K562 (cell line): ENCODE measurements at regions not wholly inside any gene's neighbourhood (a gene's known extent, or its start where the extent isn't known, plus 50 kb on each side); places are given as distances from the start of the nearest gene placed in this dataset.

Source experiments
- ATAC-seq: fragments of 200-7000 bp; cut with Tn5 transposase; 3 replicates; pipeline ENCODE4 v1.9.1; 2020; ENCODE audit warnings: moderate library complexity
- BruUV-seq: library from RNA; stranded (reverse); fragments of 400-500 nt; replicated peaks from 2 replicates; lab custom pipeline; 2021; lab: Mats Ljungman, UMichigan
- CTCF ChIA-PET: fragments of 300-600 bp; formaldehyde crosslinking; extraction: SDS; loops from one replicate; lab custom pipeline; 2021; ENCODE audit warnings: low intra/inter-chr PET ratio; lab: Yijun Ruan, JAX
- POLR2A ChIA-PET: fragments of 300-600, 350-650 bp; sonication (Branson Sonifier 250); formaldehyde crosslinking; extraction: SDS; loops from one replicate; lab custom pipeline; 2021; ENCODE audit warnings: antibody characterized with exemption, inconsistent platforms; lab: Yijun Ruan, JAX
- DNase-seq, 4 experiments: peaks; one replicate each; pipeline versions ENCODE4 v3.0.0 to v3.0.0-alpha.2; 2011 to 2018; ENCODE audit warnings: low spot score in 3 of 4, mixed read lengths in 3 of 4; ENCODE audit errors: extremely low read depth in 1 of 4
- FAIRE-seq: peaks from 2 replicates; lab custom pipeline; 2011; peaks lifted over from hg19 to GRCh38; lab: Jason Lieb, UNC
- H2AFZ ChIP-seq: 2 replicates; pipeline ENCODE4 v1.6.0; 2011; ENCODE audit warnings: low read depth, low read length, control low read depth, inconsistent platforms
- H3K27ac ChIP-seq: fragments of 200-600 bp; 3 replicates; pipeline ENCODE4 v1.8.0; 2011; ENCODE audit warnings: low read depth, mild to moderate bottlenecking, control low read depth, inconsistent platforms, low read length, moderate library complexity, mixed read lengths; ENCODE audit errors: extremely low read depth
- H3K27me3 ChIP-seq, 2 experiments: fragments of 300-600 bp in 1 of 2; 2 replicates in 1 of 2; 3 replicates in 1 of 2; pipeline versions ENCODE4 v1.6.0 to v1.8.0; 2011; ENCODE audit warnings: inconsistent platforms in 2 of 2, low read length in 2 of 2, mild to moderate bottlenecking in 1 of 2, mixed read lengths in 1 of 2, moderate library complexity in 1 of 2; ENCODE audit not compliant: control insufficient read depth in 2 of 2, insufficient read depth in 2 of 2
- H3K36me3 ChIP-seq: fragments of 300-600 bp; 3 replicates; pipeline ENCODE4 v1.8.0; 2011; ENCODE audit warnings: mild to moderate bottlenecking, low read length, inconsistent platforms; ENCODE audit not compliant: control insufficient read depth, insufficient read depth
- H3K4me1 ChIP-seq, 2 experiments: fragments of 200-600 bp in 1 of 2; replicated peaks in 1 of 2; 2 replicates in 1 of 2; 3 replicates in 1 of 2; pipeline versions ENCODE4 v1.5.1 to v1.8.0; 2011; ENCODE audit warnings: inconsistent platforms in 2 of 2, low read length in 2 of 2, mild to moderate bottlenecking in 1 of 2, mixed read lengths in 1 of 2, moderate library complexity in 1 of 2; ENCODE audit not compliant: control insufficient read depth in 2 of 2, insufficient read depth in 2 of 2
- H3K4me2 ChIP-seq: 2 replicates; pipeline ENCODE4 v1.6.1; 2011; ENCODE audit warnings: low read length, control low read depth, inconsistent platforms, mixed read lengths; ENCODE audit not compliant: insufficient read depth
- H3K4me3 ChIP-seq: fragments of 200-600 bp; sonication (generic), shearing (Covaris generic); 2 replicates; pipeline ENCODE4 v1.5.1; 2016; ENCODE audit warnings: control low read depth, inconsistent platforms
- H3K79me2 ChIP-seq: fragments of 200-600 bp; 3 replicates; pipeline ENCODE4 v1.8.0; 2011; ENCODE audit warnings: low read length, inconsistent platforms; ENCODE audit not compliant: control insufficient read depth, insufficient read depth
- H3K9ac ChIP-seq, 2 experiments: 2 replicates each; pipeline versions ENCODE4 v1.6.0 to v1.6.1; 2011; ENCODE audit warnings: low read depth in 2 of 2, low read length in 2 of 2, control low read depth in 1 of 2, inconsistent platforms in 1 of 2, mild to moderate bottlenecking in 1 of 2, mixed read lengths in 1 of 2; ENCODE audit not compliant: insufficient read depth in 1 of 2
- H3K9me1 ChIP-seq: one replicate; pipeline ENCODE4 v1.6.0; 2011; ENCODE audit warnings: inconsistent platforms, mild to moderate bottlenecking, low read length, moderate library complexity; ENCODE audit not compliant: control insufficient read depth, insufficient read depth
- H3K9me3 ChIP-seq: replicated peaks from 2 replicates; pipeline ENCODE4 v1.5.1; 2011; ENCODE audit warnings: low read depth, low read length, inconsistent platforms; ENCODE audit not compliant: control insufficient read depth, insufficient read depth
- H4K20me1 ChIP-seq: replicated peaks from 2 replicates; pipeline ENCODE4 v1.6.1; 2011; ENCODE audit warnings: low read length, inconsistent platforms, mixed read lengths; ENCODE audit not compliant: control insufficient read depth, insufficient read depth
- BRD4 ChIP-seq: fragments of 200-600 bp; sonication (generic); IDR thresholded peaks from 2 replicates; pipeline ENCODE4 v1.6.1; 2017; ENCODE audit warnings: inconsistent platforms
- BRD9 ChIP-seq: fragments of 450-650 bp; IDR thresholded peaks from 2 replicates; pipeline ENCODE4 v1.6.1; 2018; ENCODE audit warnings: low read depth; ENCODE audit not compliant: partially characterized antibody
- ETS1 ChIP-seq: conservative IDR thresholded peaks from 2 replicates; pipeline ENCODE4 v1.6.1; 2011; ENCODE audit warnings: low read depth, mild to moderate bottlenecking, low read length; ENCODE audit not compliant: control insufficient read depth
- ZFP1 ChIP-seq: fragments of 450-650 bp; formaldehyde crosslinking; IDR thresholded peaks from 2 replicates; pipeline ENCODE4 v1.4.0; 2020; ENCODE audit warnings: mild to moderate bottlenecking, mixed read lengths
- ZNF518B ChIP-seq: fragments of 250-450 bp; sonication (Bioruptor Pico); IDR thresholded peaks from 2 replicates; pipeline ENCODE4 v1.5.0; 2021; ENCODE audit warnings: mild to moderate bottlenecking, moderate library complexity
- ZNF764 ChIP-seq: fragments of 250-450 bp; sonication (Bioruptor Pico); IDR thresholded peaks from 2 replicates; pipeline ENCODE4 v1.4.0; 2020; ENCODE audit warnings: low read depth, mild to moderate bottlenecking, moderate library complexity
- WGBS: fragments of 100-300 bp; shearing (Covaris generic); methylation state at CpG from one replicate; pipeline ENCODE4 v1.1.6; 2016; ENCODE audit warnings: low coverage, mixed read lengths; ENCODE audit not compliant: insufficient coverage; ENCODE audit errors: missing lambda C conversion rate; 5-methylcytosine and 5-hydroxymethylcytosine counted together
- in situ Hi-C: fragments of 300-500 bp; cut with MboI; formaldehyde crosslinking; loops from 4 replicates; pipeline ENCODE4 v1.15.0; 2018; ENCODE audit warnings: inconsistent platforms, mixed read lengths
- intact Hi-C: fragments of 100-400 bp; cut with micrococcal nuclease; formaldehyde crosslinking; loops from 2 replicates; pipeline ENCODE4 v1.14.2; 2022

GRCh38 chr2:793236-793635, 116.0 kb upstream of the TMEM18 start:
- no TSS peak for BruUV-seq
- H3K79me2 ChIP-seq: no peaks in the 10 kb centered on the region
- H3K9me3 ChIP-seq: no peaks in the 10 kb centered on the region
- no peaks in the 10 kb centered on the region for H3K36me3 ChIP-seq
- H3K27ac ChIP-seq: no peak overlapping the region
- DNase-seq (no peak), ATAC-seq (no peak)
- intact Hi-C loops: no loop called here
- in situ Hi-C loops: no loop called here
- H3K4me1 ChIP-seq: peaks cover 0 to 7% of the 10 kb centered on the region in 2 experiments; a peak in 2 of 5 replicates
- H3K4me3 ChIP-seq: no peak overlapping the region
- H3K9ac ChIP-seq: no peak overlapping the region
- ChIA-PET POLR2A (interaction anchor here (0.6 to 0.8 kb wide), 3 partner anchors 9 to 1909 kb away, joined by 3 read pairs; no protein-coding TSS in a partner anchor), CTCF (no interaction called here)
- H4K20me1 ChIP-seq: no peaks in the 10 kb centered on the region
- H2AFZ ChIP-seq: no peak overlapping the region
- no peaks in the 10 kb centered on the region for H3K9me1 ChIP-seq
- 2% methylated on average over 7 of the region's 7 CpGs for WGBS
- no peak overlapping the region for H3K4me2 ChIP-seq
- TF ChIP-seq BRD9 (no peak), ZFP1 (CRISPR knock-in tag) (no peak), ZNF764 (CRISPR knock-in tag) (no peak), ETS1 (no peak), BRD4 (no peak), ZNF518B (no peak)
- TF ChIP-seq, all 486 proteins: peak for 0
- FAIRE-seq: no peak
- H3K27me3 ChIP-seq: peaks cover 14 to 49% of the 10 kb centered on the region in 2 experiments; a peak in 3 of 5 replicates
